Fibroblast of the aortic adventitia (primary cell): ENCODE measurements at regions not wholly inside any gene's neighbourhood (a gene's known extent, or its start where the extent isn't known, plus 50 kb on each side); places are given as distances from the start of the nearest gene placed in this dataset.
A peak's percentile ranks its signal among the peaks of the same experiment; 100 is the strongest.
"Not testable (repeated sequence)": the region's sequence is repeated elsewhere in the genome, so short reads cannot be mapped to it uniquely, and the experiment has no call there.

Experiments used
- DNase-seq: peaks from one replicate; pipeline ENCODE4 v3.0.0-alpha.2; 2010; ENCODE audit warnings: low read depth
- H3K4me3 ChIP-seq: 2 replicates; pipeline ENCODE4 v1.5.1; 2011; ENCODE audit warnings: low read depth, mild to moderate bottlenecking, control low read depth, low read length, moderate library complexity
- TF ChIP-seq, protein P1 (sequence below): IDR thresholded peaks from 2 replicates; pipeline ENCODE4 v1.5.1; 2011; ENCODE audit warnings: mild to moderate bottlenecking, low read length, control low read depth, inconsistent platforms; ENCODE audit not compliant: insufficient read depth

DNA sequence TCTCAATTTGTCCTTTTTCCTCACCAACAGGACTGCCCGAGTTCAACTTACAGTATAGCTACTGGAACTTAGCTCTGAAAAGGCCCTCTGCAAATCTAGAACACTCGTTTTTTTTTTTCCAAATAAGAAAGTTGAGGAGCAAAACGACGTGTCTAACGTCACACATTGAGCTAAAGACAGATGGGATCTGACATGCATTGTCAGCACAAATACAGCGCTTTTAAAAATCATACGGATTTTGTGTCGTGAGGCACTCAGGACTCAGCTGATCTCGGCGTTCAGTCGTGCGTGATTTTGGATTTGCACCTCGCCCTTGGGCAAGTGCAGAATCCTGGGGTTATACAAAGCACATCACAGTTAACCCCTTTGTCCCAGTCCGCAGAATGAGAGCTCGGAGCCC, 94.7 kb upstream of the ZNF322 start:
- no peak for DNase-seq
- TF ChIP-seq, protein P1, sequence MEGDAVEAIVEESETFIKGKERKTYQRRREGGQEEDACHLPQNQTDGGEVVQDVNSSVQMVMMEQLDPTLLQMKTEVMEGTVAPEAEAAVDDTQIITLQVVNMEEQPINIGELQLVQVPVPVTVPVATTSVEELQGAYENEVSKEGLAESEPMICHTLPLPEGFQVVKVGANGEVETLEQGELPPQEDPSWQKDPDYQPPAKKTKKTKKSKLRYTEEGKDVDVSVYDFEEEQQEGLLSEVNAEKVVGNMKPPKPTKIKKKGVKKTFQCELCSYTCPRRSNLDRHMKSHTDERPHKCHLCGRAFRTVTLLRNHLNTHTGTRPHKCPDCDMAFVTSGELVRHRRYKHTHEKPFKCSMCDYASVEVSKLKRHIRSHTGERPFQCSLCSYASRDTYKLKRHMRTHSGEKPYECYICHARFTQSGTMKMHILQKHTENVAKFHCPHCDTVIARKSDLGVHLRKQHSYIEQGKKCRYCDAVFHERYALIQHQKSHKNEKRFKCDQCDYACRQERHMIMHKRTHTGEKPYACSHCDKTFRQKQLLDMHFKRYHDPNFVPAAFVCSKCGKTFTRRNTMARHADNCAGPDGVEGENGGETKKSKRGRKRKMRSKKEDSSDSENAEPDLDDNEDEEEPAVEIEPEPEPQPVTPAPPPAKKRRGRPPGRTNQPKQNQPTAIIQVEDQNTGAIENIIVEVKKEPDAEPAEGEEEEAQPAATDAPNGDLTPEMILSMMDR: no peak
- no peak overlapping the region for H3K4me3 ChIP-seq

DNA sequence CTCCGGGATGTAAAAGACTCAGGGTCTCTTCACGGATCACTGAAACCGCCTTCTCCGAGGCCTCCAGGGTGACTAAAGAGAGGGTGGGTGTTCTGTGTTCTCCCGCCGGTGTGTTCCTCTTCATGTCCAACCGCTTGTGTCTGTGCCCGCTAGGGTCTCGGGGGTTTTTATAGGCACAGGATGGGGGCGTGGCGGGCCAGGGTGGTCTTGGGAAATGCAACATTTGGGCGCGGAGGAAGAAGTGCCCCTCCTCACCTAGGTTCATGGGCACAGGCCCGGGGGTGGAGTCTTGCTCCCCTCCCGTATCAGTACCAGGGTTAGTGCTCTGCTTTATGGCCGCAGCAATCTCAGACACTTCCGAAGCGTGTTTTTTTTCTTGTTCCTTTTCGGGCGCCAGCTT, 95.3 kb upstream of the ZNF322 start:
- not testable (repeated sequence) for DNase-seq, H3K4me3 ChIP-seq

DNA sequence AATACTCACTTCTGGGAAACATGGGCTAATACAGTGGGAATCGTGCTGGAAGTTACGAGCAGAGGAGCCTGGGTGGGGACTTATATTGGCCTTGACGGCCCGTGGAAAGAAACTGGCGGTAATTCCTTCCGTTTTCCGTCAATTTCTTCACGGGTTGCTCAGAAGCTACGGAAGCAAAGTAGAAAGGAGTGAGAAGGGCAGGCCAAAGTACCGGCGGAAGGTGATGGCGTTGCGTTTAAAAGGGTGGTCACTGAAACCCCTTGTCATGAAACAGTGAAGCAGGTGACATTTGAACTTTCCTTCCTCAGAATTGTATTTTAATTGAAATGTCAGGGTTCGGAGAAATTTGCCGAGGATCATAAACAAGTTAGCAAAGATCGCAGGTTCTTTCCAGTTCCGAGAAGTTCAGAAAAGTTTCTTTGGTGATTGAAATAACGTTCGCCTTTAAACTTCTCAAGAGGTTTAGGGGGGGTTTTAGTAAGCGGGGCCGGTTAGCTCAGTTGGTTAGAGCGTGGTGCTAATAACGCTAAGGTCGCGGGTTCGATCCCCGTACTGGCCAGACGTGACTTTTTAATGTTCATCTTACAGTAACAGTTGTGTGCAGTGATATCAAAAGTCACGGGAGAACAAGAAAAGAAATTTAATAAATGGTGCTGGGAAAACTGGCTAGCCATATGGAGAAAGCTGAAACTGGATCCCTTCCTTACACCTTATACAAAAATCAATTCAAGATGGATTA, 96.7 kb upstream of the ZNF322 start:
- H3K4me3 ChIP-seq: not testable (repeated sequence)
- peak; percentile 31 for DNase-seq

DNA sequence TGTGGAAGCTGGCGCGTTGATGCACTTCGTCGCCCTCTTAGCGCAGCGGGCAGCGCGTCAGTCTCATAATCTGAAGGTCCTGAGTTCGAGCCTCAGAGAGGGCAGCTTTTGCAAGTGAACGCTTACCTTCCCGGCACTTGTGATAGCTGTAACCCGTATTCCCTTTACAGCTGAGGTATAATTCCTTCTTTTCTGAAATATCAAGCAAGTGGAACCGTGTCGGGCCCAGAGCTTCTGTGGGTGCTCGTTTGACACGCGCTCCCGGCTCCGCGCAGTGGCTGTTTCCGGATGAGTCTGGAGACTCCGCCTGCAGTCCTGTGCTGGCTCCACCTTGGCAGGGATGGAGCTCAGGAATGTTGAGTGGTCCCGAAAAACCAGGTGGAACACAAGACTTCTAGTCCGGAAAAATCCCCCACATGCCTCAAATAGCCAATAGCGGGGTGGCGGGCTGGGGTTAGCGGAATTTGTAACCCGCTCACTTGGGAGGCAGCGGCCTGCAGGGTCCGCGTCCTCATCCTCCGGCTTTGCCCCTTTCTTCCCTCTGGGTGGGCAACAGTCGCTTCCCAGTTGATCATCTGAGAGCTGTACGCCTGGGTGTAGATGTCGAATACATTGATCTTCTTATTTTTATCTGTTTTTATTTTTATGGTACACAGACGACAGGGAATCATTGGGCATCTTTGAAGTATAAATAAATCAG, 106.8 kb upstream of the ZNF322 start:
- not testable (repeated sequence) for H3K4me3 ChIP-seq, DNase-seq

DNA sequence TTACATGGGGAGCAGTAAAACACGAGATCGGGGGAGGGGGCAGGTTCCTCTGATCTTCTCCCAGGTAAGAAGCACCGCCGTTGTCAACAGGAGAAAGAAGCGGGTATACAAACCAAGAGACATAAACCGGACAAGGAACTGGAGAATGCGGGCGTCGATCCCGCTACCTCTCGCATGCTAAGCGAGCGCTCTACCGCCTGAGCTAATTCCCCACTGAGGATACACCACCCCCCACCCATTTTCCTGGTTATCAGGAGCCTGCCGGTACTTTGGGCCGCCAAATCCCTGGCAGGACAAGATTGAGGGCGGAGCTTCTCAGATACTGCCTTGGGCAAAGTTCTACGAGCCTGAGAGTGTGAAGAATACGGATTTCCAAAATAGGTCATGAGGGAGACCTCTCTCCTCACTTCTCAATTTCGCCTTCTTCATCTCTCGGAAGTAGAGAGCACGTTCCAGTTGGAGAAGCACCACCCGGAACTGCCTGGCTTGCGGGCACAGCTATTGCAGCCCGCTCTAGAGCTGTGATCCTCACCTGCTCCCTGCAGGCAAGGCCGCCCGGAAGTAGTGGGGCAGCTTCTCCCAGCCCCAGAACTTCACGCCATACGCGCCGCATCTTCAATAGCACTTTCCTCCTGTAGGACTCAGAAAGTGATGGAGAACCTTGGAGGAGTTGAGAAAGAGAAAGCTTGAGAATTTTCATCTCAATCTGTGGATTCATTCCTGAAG, 111.6 kb upstream of the ZNF322 start:
- not testable (repeated sequence) for H3K4me3 ChIP-seq, DNase-seq

DNA sequence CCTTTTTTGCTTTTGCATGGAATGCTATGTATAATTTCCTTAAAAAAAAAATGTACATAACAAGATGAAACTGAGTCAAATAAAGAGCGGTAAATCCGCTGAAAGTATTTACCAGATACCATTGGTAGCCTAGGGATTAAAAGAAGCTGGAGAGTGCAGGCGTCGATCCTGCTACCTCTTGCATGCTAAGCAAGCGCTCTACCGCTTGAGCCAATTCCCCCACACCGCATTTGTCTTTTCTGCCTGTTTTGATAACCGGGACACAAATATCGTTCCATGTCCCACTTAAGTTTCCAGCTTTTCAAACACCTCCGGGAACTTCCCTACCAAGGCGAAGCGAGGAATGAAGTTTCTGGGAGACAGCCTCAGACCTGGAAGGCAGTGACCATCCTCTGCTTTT, 113.9 kb upstream of the ZNF322 start:
- DNase-seq, H3K4me3 ChIP-seq: not testable (repeated sequence)

DNA sequence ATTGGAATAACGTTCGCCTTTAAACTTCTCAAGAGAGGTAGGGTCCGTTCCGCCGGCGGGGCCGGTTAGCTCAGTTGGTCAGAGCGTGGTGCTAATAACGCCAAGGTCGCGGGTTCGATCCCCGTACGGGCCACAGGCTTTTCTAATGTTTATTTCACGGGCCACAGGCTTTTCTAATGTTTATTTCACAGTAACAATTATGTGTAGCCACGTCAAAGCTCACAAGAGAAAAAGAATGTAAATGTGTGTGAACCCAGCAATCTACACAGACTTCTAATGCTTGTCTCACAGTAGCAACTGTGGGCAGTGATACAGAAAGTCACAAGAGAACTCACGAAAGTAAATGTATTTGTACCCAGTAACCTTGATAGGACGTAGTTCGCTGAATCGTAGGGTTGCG, 121.0 kb upstream of the ZNF322 start:
- not testable (repeated sequence) for DNase-seq, H3K4me3 ChIP-seq

DNA sequence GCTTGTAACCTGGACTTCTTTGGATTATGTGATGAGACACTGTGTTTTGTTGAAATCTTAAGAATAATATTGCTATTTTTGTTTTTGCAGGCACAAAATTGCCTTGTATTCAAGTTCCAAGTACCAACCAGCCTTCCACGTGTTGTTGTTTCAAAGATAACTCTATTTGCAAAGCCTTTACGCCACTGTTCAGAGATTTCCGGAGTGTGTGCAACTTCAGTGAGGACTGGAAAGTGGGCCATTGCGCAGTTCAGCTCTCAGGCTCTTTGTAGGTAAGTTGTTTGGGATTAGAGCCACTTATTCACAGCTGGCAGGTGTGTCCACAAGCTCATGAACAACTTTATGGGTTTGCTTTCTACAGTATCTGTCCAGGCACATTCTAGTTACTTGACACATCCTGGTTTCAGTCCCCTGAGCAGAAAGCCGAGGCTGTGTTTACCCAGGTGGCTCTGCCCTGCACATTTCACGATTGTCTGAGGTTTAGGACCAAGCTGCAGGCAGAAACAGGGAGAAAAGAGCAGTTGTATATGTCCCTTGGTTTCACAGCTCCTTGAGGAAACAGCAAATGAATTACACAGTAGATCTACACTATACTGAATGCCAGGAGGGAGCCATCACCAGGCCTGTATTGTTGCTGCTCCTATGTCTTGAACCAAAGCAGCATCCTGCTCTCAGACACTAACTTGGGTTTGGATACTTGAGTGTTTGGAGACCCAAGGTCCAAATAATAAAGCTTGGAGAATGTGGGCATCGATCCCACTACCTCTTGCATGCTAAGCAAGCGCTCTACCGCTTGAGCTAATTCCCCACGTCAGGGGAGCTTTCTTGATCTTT, 136.1 kb upstream of the ZNF322 start:
- DNase-seq, H3K4me3 ChIP-seq: not testable (repeated sequence)

DNA sequence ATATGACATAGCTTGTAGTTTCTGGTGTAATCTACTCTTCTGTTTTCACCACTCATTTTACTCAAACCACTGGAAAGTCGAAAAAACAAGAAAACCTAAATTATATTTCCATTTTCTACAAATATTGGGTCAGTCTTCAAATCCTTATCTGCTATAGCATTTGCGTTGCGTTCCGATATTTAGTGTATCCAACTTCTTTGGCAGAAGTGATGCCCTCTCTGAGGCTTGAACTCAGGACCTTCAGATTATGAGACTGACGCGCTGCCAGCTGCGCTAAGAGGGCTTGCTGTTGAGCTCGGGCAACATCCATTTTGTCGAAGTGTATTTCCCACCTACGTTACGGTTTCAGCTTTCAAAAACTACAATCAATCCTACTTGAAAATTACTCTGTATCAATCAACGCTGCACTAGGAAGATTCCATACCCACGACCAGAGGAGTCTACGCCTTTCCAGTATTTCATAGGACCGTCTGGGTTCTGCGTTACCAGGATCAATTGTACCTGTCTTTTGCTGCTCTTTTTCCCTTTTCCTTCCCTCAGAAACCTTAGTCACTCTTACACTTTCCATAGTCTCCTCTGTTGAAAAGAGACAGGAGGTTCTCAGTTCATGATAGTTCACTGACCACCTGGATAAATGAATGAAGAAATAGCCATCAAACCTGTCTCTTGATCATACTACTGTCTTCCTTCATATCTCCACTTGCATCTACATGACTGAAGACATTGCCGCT, 140.5 kb upstream of the ZNF322 start:
- not testable (repeated sequence) for DNase-seq, H3K4me3 ChIP-seq

DNA sequence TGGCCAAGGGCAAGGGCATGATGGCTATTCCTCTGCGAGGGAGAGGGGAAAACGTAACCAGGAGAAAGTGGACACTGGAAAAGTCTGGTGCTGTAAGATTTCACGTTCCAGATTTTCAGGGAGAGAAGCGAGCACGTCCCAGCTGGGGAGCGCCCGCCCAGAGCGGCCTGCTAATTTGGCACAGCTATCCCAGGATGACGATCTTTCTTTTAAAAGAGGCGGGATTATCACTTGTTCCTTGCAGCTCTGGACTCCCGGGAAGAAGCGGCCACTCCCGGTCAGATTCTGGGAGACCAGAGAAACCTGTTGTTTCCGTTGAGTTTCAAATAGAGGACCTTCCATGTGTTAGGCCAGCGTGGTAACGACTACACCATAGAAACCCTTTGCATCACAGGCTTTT, 144.2 kb upstream of the ZNF322 start:
- DNase-seq, H3K4me3 ChIP-seq: not testable (repeated sequence)

DNA sequence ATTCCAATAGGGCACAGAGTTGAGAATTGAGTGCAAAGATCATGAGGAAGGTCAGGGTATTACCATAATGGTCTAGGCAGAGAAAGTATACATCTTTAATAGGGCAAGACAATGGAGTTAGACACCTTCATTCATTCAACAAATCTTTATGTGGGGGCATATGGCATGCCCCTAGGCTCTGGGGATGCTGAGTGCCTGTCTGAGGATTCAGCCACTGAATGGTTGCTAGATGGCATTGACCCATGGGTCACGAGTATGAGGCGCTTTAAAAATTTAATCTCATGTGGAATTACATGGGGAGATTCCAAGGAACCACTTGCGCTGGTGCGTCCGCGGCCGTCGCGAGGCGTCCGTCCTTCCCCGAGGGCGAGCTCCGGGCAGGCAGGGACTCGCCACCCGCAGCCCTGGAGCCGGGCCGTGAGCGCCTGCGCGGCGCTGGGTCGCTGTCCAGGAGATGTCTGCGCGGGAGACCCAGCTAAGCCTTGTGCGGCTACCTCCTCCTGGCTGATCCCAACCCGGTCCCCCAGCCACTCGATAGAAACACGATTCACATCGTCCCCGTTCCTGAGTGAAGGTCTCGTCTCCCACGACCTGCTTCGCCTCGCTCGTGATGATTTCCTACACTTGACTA, 152.1 kb upstream of the ZNF322 start:
- H3K4me3 ChIP-seq, DNase-seq: not testable (repeated sequence)

DNA sequence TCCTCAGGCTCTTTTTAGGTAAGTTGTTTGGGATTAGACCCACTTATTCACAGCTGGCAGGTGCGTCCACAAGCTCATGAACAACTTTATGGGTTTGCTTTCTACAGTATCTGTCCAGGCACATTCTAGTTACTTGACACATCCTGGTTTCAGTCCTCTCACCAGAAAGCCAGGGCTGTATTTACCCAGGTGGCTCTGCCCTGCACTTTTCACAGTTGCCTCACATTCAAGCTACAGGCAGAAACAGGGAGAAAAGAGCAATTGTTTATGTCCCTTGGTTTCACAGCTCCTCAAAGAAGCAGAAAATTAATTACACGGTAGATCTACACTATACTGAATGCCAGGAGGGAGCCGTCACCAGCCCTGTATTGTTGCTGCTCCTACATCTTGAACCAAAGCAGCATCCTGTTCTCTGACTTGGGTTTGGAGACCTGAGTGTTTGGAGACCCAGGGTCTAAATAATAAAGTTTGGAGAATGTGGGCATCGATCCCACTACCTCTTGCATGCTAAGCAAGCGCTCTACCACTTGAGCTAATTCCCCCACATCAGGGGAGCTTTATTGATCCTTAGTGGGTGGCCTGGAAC, 159.2 kb upstream of the ZNF322 start:
- DNase-seq, H3K4me3 ChIP-seq: not testable (repeated sequence)

DNA sequence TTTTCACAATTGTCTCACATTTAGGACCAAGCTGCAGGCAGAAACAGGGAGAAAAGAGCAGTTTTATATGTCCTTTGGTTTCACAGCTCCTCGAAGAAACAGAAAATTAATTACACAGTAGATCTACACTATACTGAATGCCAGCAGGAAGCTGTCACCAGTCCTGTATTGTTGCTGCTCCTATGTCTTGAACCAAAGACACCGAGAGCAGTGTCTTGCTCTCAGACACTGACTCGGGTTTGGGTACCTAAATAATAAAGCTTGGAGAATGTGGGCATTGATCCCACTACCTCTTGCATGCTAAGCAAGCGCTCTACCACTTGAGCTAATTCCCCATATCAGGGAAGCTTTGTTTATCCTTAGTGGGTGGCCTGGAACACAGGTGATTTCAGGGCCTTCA, 168.4 kb upstream of the ZNF322 start:
- not testable (repeated sequence) for H3K4me3 ChIP-seq, DNase-seq

DNA sequence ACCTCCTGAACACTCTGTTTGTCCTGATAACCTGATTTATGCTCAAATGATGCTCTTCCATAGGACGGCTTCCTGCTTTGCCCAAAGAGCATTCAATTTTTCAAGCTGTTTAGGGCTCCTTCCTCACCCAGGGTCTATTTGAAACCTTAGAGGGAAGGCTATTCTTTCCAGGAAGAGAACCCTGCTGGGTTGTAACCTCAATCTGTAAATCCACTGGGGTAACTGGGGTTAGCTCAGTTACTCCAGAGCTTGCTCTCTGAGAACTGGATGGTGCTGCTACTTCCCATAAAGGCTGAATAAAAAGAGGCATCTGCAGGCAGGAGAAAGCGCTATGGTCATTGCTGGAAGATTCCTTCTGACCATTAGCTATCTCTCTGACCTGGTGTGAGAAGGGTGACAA, 169.9 kb upstream of the ZNF322 start:
- not testable (repeated sequence) for H3K4me3 ChIP-seq, DNase-seq

DNA sequence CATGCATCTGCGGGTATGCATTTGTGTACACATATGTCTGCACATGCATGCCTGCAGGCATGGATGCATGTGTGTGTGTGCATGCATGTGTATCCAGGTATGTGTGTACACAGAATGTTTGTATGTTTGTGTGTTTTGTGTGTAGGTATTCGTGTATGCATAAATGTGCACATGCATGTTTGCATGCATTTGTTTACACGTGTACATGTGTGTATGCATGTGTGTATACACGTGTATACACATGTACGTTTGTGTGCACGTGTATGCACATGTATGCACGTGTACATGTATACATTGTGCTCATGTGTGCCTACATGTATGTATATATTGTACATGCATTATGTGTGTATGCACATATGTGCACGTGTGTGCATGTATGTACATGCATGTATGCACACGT, 171.4 kb upstream of the ZNF322 start:
- H3K4me3 ChIP-seq, DNase-seq: not testable (repeated sequence)

DNA sequence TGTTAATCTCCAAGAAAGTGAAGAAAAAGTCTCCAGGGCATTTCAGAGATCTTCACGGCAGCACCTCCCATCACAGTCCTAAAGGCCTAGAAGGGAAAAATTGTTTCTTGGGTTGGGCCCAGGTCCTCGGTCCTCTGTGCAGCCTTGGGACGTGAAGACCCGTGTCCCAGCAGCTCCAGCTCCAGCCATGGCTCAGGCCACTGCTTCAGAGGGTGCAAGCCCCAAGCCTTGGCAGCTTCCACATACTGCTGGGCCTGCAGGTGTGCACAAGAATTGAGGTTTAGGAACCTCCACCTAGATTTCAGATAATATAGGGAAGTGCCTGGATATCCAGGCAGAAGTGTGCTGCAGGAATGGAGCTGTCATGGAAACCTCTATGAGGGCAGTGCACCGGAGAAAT, 176.2 kb upstream of the ZNF322 start:
- DNase-seq, H3K4me3 ChIP-seq: not testable (repeated sequence)
